A673 (cell line): ENCODE measurements at regions not wholly inside any gene's neighbourhood (a gene's known extent, or its start where the extent isn't known, plus 50 kb on each side); places are given as distances from the start of the nearest gene placed in this dataset.

Experiments used
- BruUV-seq: library from RNA; stranded (reverse); fragments of 400-500 nt; replicated peaks from 2 replicates; lab custom pipeline; 2021; lab: Mats Ljungman, UMichigan
- CTCF ChIA-PET: fragments of 300-600 bp; sonication (Branson Sonifier 250); formaldehyde crosslinking; loops from one replicate; lab custom pipeline; 2022; ENCODE audit warnings: antibody characterized with exemption; lab: Charles Lee
- POLR2A ChIA-PET: fragments of 300-600 bp; sonication (Branson Sonifier 250); formaldehyde crosslinking; loops from one replicate; lab custom pipeline; 2022; ENCODE audit warnings: antibody characterized with exemption; ENCODE audit not compliant: low non-redundant PET; lab: Charles Lee
- DNase-seq: peaks from one replicate; pipeline ENCODE4 v3.0.0-alpha.2; 2015; ENCODE audit warnings: low spot score
- H3K27ac ChIP-seq: fragments of 200-600 bp; sonication (generic); 2 replicates; pipeline ENCODE4 v1.5.1; 2016; ENCODE audit warnings: mixed run types, low read depth, mild to moderate bottlenecking, mixed read lengths, antibody characterized with exemption, low read length; ENCODE audit not compliant: poor library complexity, severe bottlenecking
- H3K27me3 ChIP-seq: fragments of 200-600 bp; sonication (generic); replicated peaks from 2 replicates; pipeline ENCODE4 v1.6.1; 2017; ENCODE audit warnings: mixed run types, low read depth, mild to moderate bottlenecking, mixed read lengths, antibody characterized with exemption, low read length; ENCODE audit not compliant: insufficient read depth, poor library complexity
- H3K36me3 ChIP-seq: fragments of 200-600 bp; sonication (generic); 2 replicates; pipeline ENCODE4 v1.6.1; 2016; ENCODE audit warnings: mixed run types, mild to moderate bottlenecking, mixed read lengths, antibody characterized with exemption, low read length; ENCODE audit not compliant: insufficient read depth, poor library complexity, severe bottlenecking
- H3K4me1 ChIP-seq: fragments of 200-600 bp; sonication (generic); 2 replicates; pipeline ENCODE4 v1.6.1; 2017; ENCODE audit warnings: mixed run types, mild to moderate bottlenecking, mixed read lengths, antibody characterized with exemption, low read length; ENCODE audit not compliant: insufficient read depth, poor library complexity, severe bottlenecking
- H3K4me3 ChIP-seq: fragments of 200-600 bp; sonication (generic); 2 replicates; pipeline ENCODE4 v1.5.1; 2016; ENCODE audit warnings: low read depth, mixed run types, mild to moderate bottlenecking, mixed read lengths, low read length; ENCODE audit not compliant: poor library complexity, severe bottlenecking
- H3K9me3 ChIP-seq: fragments of 200-600 bp; sonication (generic); 2 replicates; pipeline ENCODE4 v1.6.1; 2016; ENCODE audit warnings: mixed run types, low read depth, mild to moderate bottlenecking, mixed read lengths, antibody characterized with exemption, low read length; ENCODE audit not compliant: poor library complexity, severe bottlenecking
- CTCF ChIP-seq: fragments of 300-800, 200-600 bp; sonication (generic); conservative IDR thresholded peaks from 2 replicates; pipeline ENCODE4 v1.5.1; 2017; ENCODE audit warnings: low read depth, mild to moderate bottlenecking, antibody characterized with exemption, low read length, moderate library complexity, mixed read lengths
- EZH2 ChIP-seq: fragments of 200-600 bp; sonication (generic); IDR thresholded peaks from 2 replicates; pipeline ENCODE4 v1.6.1; 2017; ENCODE audit warnings: borderline replicate concordance, low read depth, mild to moderate bottlenecking, mixed read lengths, antibody characterized with exemption, low read length; ENCODE audit not compliant: poor library complexity, severe bottlenecking
- intact Hi-C: fragments of 100-400 bp; cut with micrococcal nuclease; formaldehyde crosslinking; loops from one replicate; pipeline ENCODE4 v1.10.0; 2022; ENCODE audit not compliant: unreplicated experiment

GRCh38 chr16:17565605-17566004, 94.8 kb upstream of the XYLT1 start:
- DNase-seq, result no peak
- TF ChIP-seq CTCF (no peak; the same call in 1 of the 2 replicates), EZH2 (no peak)
- no peak overlapping the region for H3K27ac ChIP-seq
- no TSS peak for BruUV-seq
- no peaks in the 10 kb centered on the region for H3K27me3 ChIP-seq
- intact Hi-C loops, result no loop called here
- no peaks in the 10 kb centered on the region for H3K4me1 ChIP-seq
- H3K36me3 ChIP-seq, result no peaks in the 10 kb centered on the region
- POLR2A ChIA-PET, result no interaction called here
- CTCF ChIA-PET, result no interaction called here
- no peak overlapping the region for H3K4me3 ChIP-seq
- no peaks in the 10 kb centered on the region for H3K9me3 ChIP-seq

GRCh38 chr16:17564856-17565255, 94.1 kb upstream of the XYLT1 start:
- Histone ChIP-seq H3K27me3 (no peaks in the 10 kb centered on the region), H3K4me1 (no peaks in the 10 kb centered on the region), H3K36me3 (no peaks in the 10 kb centered on the region), H3K4me3 (no peak overlapping the region), H3K27ac (no peak overlapping the region), H3K9me3 (no peaks in the 10 kb centered on the region)
- CTCF ChIA-PET, result no interaction called here
- DNase-seq, result no peak
- no TSS peak for BruUV-seq
- intact Hi-C loops, result no loop called here
- POLR2A ChIA-PET, result no interaction called here
- TF ChIP-seq EZH2 (no peak), CTCF (no peak)

- ChIA-PET CTCF (no interaction called here), POLR2A (no interaction called here)
- TF ChIP-seq EZH2 (no peak), CTCF (no peak)
- intact Hi-C loops, result no loop called here
- Histone ChIP-seq H3K36me3 (no peaks in the 10 kb centered on the region), H3K27me3 (no peaks in the 10 kb centered on the region), H3K4me3 (no peak overlapping the region), H3K9me3 (no peaks in the 10 kb centered on the region), H3K27ac (no peak overlapping the region), H3K4me1 (no peaks in the 10 kb centered on the region)
- BruUV-seq, result no TSS peak
- no peak for DNase-seq
These were observed 92.7 kb upstream of the XYLT1 start for GRCh38 chr16:17563323-17564091.
